A549 (cell line): ENCODE measurements at regions not wholly inside any gene's neighbourhood (a gene's known extent, or its start where the extent isn't known, plus 50 kb on each side); places are given as distances from the start of the nearest gene placed in this dataset.
A peak's percentile ranks its signal among the peaks of the same experiment; 100 is the strongest.

Source experiments
- ATAC-seq, 2 experiments: fragments of 200-7000 bp in 1 of 2; fragments of >200 bp in 1 of 2; cut with Nextera tagmentation in 1 of 2; cut with Tn5 transposase in 1 of 2; 3 replicates each; pipeline versions ENCODE4 v1.8.0 to v1.9.1; 2018 to 2020; ENCODE audit warnings: mild to moderate bottlenecking in 1 of 2, moderate library complexity in 1 of 2
- CTCF ChIA-PET: fragments of 300-600 bp; sonication (Branson Sonifier 250); formaldehyde crosslinking; extraction: SDS; loops from one replicate; lab custom pipeline; 2021; ENCODE audit warnings: antibody characterized with exemption, inconsistent platforms; lab: Yijun Ruan, JAX
- POLR2A ChIA-PET: fragments of 350-600 bp; formaldehyde crosslinking; extraction: SDS; loops from one replicate; lab custom pipeline; 2021; ENCODE audit warnings: antibody characterized with exemption, inconsistent platforms; lab: Yijun Ruan, JAX
- DNase-seq, 2 experiments: peaks; one replicate each; pipeline versions ENCODE4 v3.0.0 to v3.0.0-alpha.2; 2011 to 2016; ENCODE audit warnings: low read depth in 1 of 2, low spot score in 1 of 2
- FAIRE-seq: peaks from 2 replicates; lab custom pipeline; 2011; peaks lifted over from hg19 to GRCh38; lab: Jason Lieb, UNC
- H3K27ac ChIP-seq, 2 experiments: fragments of >200 bp; sonication (Bioruptor Twin); formaldehyde crosslinking; 3 replicates each; pipeline ENCODE4 v1.5.1; 2016 to 2017
- H3K4me1 ChIP-seq: fragments of >200 bp; sonication (Bioruptor Twin); formaldehyde crosslinking; 3 replicates; pipeline ENCODE4 v1.6.1; 2016
- H3K4me2 ChIP-seq: fragments of >200 bp; sonication (Bioruptor Twin); formaldehyde crosslinking; 3 replicates; pipeline ENCODE4 v1.6.1; 2016
- H3K4me3 ChIP-seq: fragments of >200 bp; sonication (Bioruptor Twin); formaldehyde crosslinking; 3 replicates; pipeline ENCODE4 v1.5.1; 2016
- H3K9me3 ChIP-seq: fragments of >200 bp; sonication (Bioruptor Twin); formaldehyde crosslinking; 3 replicates; pipeline ENCODE4 v1.6.1; 2016
- CBX2 ChIP-seq: fragments of 200-600 bp; sonication (generic); IDR thresholded peaks from 2 replicates; pipeline ENCODE4 v1.6.1; 2016; ENCODE audit warnings: low read depth, mild to moderate bottlenecking, borderline replicate concordance
- CBX8 ChIP-seq: fragments of 200-600 bp; sonication (generic); IDR thresholded peaks from 2 replicates; pipeline ENCODE4 v1.6.1; 2016
- E2F6 ChIP-seq: IDR thresholded peaks from 2 replicates; pipeline ENCODE4 v1.6.1; 2012; ENCODE audit warnings: low read depth, borderline replicate concordance
- FOSB ChIP-seq: fragments of 250-450 bp; sonication (Bioruptor Pico); IDR thresholded peaks from 2 replicates; pipeline ENCODE4 v1.5.0; 2020; ENCODE audit warnings: mild to moderate bottlenecking, moderate library complexity
- FOSL2 ChIP-seq, 2 experiments: fragments of 450-650 bp in 1 of 2; fragments of >200 bp in 1 of 2; sonication (Bioruptor Twin) in 1 of 2; formaldehyde crosslinking; IDR thresholded peaks; 2 replicates each; pipeline versions ENCODE4 v1.5.0 to v1.6.1; 2016 to 2020; ENCODE audit warnings: mild to moderate bottlenecking in 1 of 2, moderate library complexity in 1 of 2
- FOXS1 ChIP-seq: fragments of 250-450 bp; sonication (Bioruptor Pico); IDR thresholded peaks from 2 replicates; pipeline ENCODE4 v1.5.0; 2020; ENCODE audit warnings: mild to moderate bottlenecking, moderate library complexity
- GATA3 ChIP-seq: IDR thresholded peaks from 2 replicates; pipeline ENCODE4 v1.6.1; 2012; ENCODE audit warnings: borderline replicate concordance
- HDAC2 ChIP-seq: fragments of 200-600 bp; sonication (generic); IDR thresholded peaks from 2 replicates; pipeline ENCODE4 v1.6.1; 2016
- HES2 ChIP-seq: fragments of >200 bp; sonication (Bioruptor Twin); formaldehyde crosslinking; IDR thresholded peaks from 2 replicates; pipeline ENCODE4 v1.6.1; 2016
- HOXA7 ChIP-seq: fragments of 250-450 bp; sonication (Bioruptor Pico); IDR thresholded peaks from 2 replicates; pipeline ENCODE4 v1.5.0; 2020; ENCODE audit warnings: mild to moderate bottlenecking, moderate library complexity
- HOXB13 ChIP-seq: fragments of 250-450 bp; sonication (Bioruptor Pico); IDR thresholded peaks from 2 replicates; pipeline ENCODE4 v1.5.0; 2020; ENCODE audit warnings: low read depth, mild to moderate bottlenecking, moderate library complexity
- KDM5A ChIP-seq: fragments of 200-600 bp; sonication (generic); IDR thresholded peaks from 2 replicates; pipeline ENCODE4 v1.6.1; 2016; ENCODE audit warnings: antibody characterized with exemption, mild to moderate bottlenecking
- MAFK ChIP-seq: fragments of 450-650 bp; IDR thresholded peaks from 2 replicates; pipeline ENCODE4 v1.6.1; 2014; ENCODE audit not compliant: partially characterized antibody
- MAZ ChIP-seq: fragments of 150-350 bp; IDR thresholded peaks from 2 replicates; pipeline ENCODE4 v1.6.1; 2014; ENCODE audit warnings: antibody characterized with exemption, low read depth, low read length, borderline replicate concordance
- NR3C1 ChIP-seq: fragments of >200 bp; sonication (Bioruptor Twin); formaldehyde crosslinking; IDR thresholded peaks from 3 replicates; pipeline ENCODE4 v1.6.1; 2017
- POLR2A ChIP-seq: IDR thresholded peaks from 2 replicates; pipeline ENCODE4 v1.6.1; 2012; ENCODE audit warnings: mild to moderate bottlenecking, low read length
- RAD21 ChIP-seq, 2 experiments: fragments of >200 bp in 1 of 2; sonication (Bioruptor Twin) in 1 of 2; formaldehyde crosslinking in 1 of 2; IDR thresholded peaks in 1 of 2; conservative IDR thresholded peaks in 1 of 2; 2 replicates in 1 of 2; 3 replicates in 1 of 2; pipeline ENCODE4 v1.6.1; 2012 to 2018; ENCODE audit warnings: inconsistent platforms in 1 of 2
- RARB ChIP-seq: fragments of 250-450 bp; sonication (Bioruptor Pico); IDR thresholded peaks from 2 replicates; pipeline ENCODE4 v1.8.0; 2021; ENCODE audit warnings: mild to moderate bottlenecking, moderate library complexity
- RCOR1 ChIP-seq: fragments of 150-350 bp; IDR thresholded peaks from 2 replicates; pipeline ENCODE4 v1.6.1; 2014; ENCODE audit warnings: antibody characterized with exemption, low read length, low read depth
- RFX5 ChIP-seq: fragments of 450-650 bp; IDR thresholded peaks from 2 replicates; pipeline ENCODE4 v1.7.1; 2014; ENCODE audit warnings: antibody characterized with exemption, mild to moderate bottlenecking, moderate library complexity
- RNF2 ChIP-seq: fragments of 200-600 bp; sonication (generic); IDR thresholded peaks from 2 replicates; pipeline ENCODE4 v1.6.1; 2016; ENCODE audit warnings: low read depth, mild to moderate bottlenecking, antibody characterized with exemption, moderate library complexity, borderline replicate concordance
- SMC3 ChIP-seq: fragments of >200 bp; sonication (Bioruptor Twin); formaldehyde crosslinking; IDR thresholded peaks from 3 replicates; pipeline ENCODE4 v1.6.1; 2018; ENCODE audit warnings: inconsistent platforms
- TP53 ChIP-seq: fragments of 250-450 bp; sonication (Bioruptor Pico); IDR thresholded peaks from 2 replicates; pipeline ENCODE4 v1.5.0; 2021; ENCODE audit warnings: mild to moderate bottlenecking, moderate library complexity
- ZNF302 ChIP-seq: fragments of 250-450 bp; sonication (Bioruptor Pico); IDR thresholded peaks from 2 replicates; pipeline ENCODE4 v1.9.0; 2021; ENCODE audit warnings: inconsistent platforms, mild to moderate bottlenecking, moderate library complexity
- ZSCAN20 ChIP-seq: fragments of 250-450 bp; sonication (Bioruptor Pico); IDR thresholded peaks from 2 replicates; pipeline ENCODE4 v1.8.0; 2022; ENCODE audit warnings: mild to moderate bottlenecking, moderate library complexity
- WGBS: methylation state at CpG from one replicate; pipeline ENCODE4 v1.1.6; 2017; ENCODE audit errors: missing lambda C conversion rate; 5-methylcytosine and 5-hydroxymethylcytosine counted together
- TF ChIP-seq, protein P1 (sequence below): fragments of 450-650 bp; IDR thresholded peaks from 2 replicates; pipeline ENCODE4 v1.6.1; 2014; ENCODE audit warnings: antibody characterized with exemption
- TF ChIP-seq, protein P2 (sequence below): fragments of >200 bp; sonication (Bioruptor Twin); formaldehyde crosslinking; IDR thresholded peaks from 3 replicates; pipeline ENCODE4 v1.5.1; 2016
- TF ChIP-seq, protein P3 (sequence below): fragments of 250-450 bp; sonication (Bioruptor Pico); IDR thresholded peaks from 2 replicates; pipeline ENCODE4 v1.5.0; 2020; ENCODE audit warnings: low read depth, mild to moderate bottlenecking, moderate library complexity

DNA sequence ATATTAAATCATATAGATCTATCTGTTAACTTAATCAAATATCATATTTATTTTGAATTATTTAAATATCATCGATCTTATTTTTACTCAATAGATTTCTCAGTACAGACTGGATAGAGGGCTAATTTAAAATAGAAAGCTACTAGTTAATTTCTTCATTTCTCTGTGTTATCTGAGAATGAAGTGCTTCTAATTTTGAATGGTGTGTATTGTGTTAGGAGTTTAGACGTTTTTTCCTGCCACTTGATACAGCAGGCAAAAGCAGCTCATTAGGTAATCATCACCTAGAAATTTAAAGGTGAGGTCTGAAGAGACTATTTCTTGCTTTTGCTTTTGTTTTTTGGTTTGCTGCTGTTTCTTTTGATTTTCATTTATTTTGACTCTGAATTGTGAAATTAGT, 948.8 kb upstream of the TENM3 start:
- Histone ChIP-seq H3K4me2 (no peak overlapping the region), H3K27ac (no peak overlapping the region), H3K9me3 (no peaks in the 10 kb centered on the region), H3K4me1 (no peaks in the 10 kb centered on the region), H3K4me3 (no peak overlapping the region)
- DNase-seq = no peak
- WGBS = under 1% methylated on average over 2 of the region's 2 CpGs
- no peak for ATAC-seq
- FAIRE-seq = no peak
- ChIA-PET CTCF (no interaction called here), POLR2A (no interaction called here)
- TF ChIP-seq HES2 (no peak), NR3C1 (no peak), RFX5 (no peak), TP53 (CRISPR knock-in tag) (no peak), FOSL2 (IDR thresholded peaks at IDR 0.05) (no peak), FOSL2 (CRISPR knock-in tag; IDR thresholded peaks at IDR 0.05) (no peak), RARB (CRISPR knock-in tag) (no peak), CBX8 (no peak), FOSB (no peak), FOXS1 (no peak), HOXA7 (no peak), MAFK (no peak), HOXB13 (no peak), ZNF302 (CRISPR knock-in tag) (no peak), RNF2 (no peak), POLR2A (no peak)
- TF ChIP-seq, protein P1, sequence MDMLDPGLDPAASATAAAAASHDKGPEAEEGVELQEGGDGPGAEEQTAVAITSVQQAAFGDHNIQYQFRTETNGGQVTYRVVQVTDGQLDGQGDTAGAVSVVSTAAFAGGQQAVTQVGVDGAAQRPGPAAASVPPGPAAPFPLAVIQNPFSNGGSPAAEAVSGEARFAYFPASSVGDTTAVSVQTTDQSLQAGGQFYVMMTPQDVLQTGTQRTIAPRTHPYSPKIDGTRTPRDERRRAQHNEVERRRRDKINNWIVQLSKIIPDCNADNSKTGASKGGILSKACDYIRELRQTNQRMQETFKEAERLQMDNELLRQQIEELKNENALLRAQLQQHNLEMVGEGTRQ = no peak

GRCh38 chr4:181301735-181302710, 941.2 kb upstream of the TENM3 start:
- ChIA-PET POLR2A (no interaction called here), CTCF (interaction anchor here (0.6 to 2.0 kb wide), 4 partner anchors 10 to 227 kb away, joined by 3 to 9 read pairs (median 5); no protein-coding TSS in a partner anchor)
- Histone ChIP-seq H3K4me1 (no peaks in the 10 kb centered on the region), H3K27ac (no peak overlapping the region), H3K4me2 (peak overlapping the region; percentile 33; the same call in 1 of the 3 replicates), H3K4me3 (no peak overlapping the region), H3K9me3 (no peaks in the 10 kb centered on the region)
- ATAC-seq (peak; percentile 68 to 76; a peak in 4 of 6 replicates), DNase-seq (peak; percentile 4 to 36), FAIRE-seq (no peak)
- 3% methylated on average over 9 of the region's 9 CpGs for WGBS
- TF ChIP-seq NR3C1 (no peak), SMC3 (peak; percentile 41), RAD21 (conservative IDR thresholded peaks at IDR 0.05 in 1 of 2, IDR thresholded peaks at IDR 0.05 in 1 of 2) (peak in 1 of 2 experiments; percentile 42; a peak in 2 of 5 replicates)
- TF ChIP-seq, protein P2, sequence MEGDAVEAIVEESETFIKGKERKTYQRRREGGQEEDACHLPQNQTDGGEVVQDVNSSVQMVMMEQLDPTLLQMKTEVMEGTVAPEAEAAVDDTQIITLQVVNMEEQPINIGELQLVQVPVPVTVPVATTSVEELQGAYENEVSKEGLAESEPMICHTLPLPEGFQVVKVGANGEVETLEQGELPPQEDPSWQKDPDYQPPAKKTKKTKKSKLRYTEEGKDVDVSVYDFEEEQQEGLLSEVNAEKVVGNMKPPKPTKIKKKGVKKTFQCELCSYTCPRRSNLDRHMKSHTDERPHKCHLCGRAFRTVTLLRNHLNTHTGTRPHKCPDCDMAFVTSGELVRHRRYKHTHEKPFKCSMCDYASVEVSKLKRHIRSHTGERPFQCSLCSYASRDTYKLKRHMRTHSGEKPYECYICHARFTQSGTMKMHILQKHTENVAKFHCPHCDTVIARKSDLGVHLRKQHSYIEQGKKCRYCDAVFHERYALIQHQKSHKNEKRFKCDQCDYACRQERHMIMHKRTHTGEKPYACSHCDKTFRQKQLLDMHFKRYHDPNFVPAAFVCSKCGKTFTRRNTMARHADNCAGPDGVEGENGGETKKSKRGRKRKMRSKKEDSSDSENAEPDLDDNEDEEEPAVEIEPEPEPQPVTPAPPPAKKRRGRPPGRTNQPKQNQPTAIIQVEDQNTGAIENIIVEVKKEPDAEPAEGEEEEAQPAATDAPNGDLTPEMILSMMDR = peak; percentile 37

GRCh38 chr4:181307824-181308223, 935.4 kb upstream of the TENM3 start:
- no peak overlapping the region for H3K4me3 ChIP-seq
- no peak for DNase-seq
- H3K27ac ChIP-seq = no peak overlapping the region
- FAIRE-seq = no peak
- no peak overlapping the region for H3K4me2 ChIP-seq
- CTCF ChIA-PET = no interaction called here
- no peaks in the 10 kb centered on the region for H3K4me1 ChIP-seq
- POLR2A ChIA-PET = no interaction called here
- 3% methylated on average over 2 of the region's 2 CpGs for WGBS
- no peak for ATAC-seq
- no peaks in the 10 kb centered on the region for H3K9me3 ChIP-seq
- TF ChIP-seq HOXA7 (no peak), E2F6 (no peak), GATA3 (no peak), SMC3 (no peak), NR3C1 (no peak), HOXB13 (no peak), HES2 (no peak), KDM5A (no peak), CBX2 (no peak), MAFK (no peak), RCOR1 (no peak), FOSB (no peak), ZSCAN20 (no peak), MAZ (no peak), HDAC2 (no peak)
- TF ChIP-seq, protein P3, sequence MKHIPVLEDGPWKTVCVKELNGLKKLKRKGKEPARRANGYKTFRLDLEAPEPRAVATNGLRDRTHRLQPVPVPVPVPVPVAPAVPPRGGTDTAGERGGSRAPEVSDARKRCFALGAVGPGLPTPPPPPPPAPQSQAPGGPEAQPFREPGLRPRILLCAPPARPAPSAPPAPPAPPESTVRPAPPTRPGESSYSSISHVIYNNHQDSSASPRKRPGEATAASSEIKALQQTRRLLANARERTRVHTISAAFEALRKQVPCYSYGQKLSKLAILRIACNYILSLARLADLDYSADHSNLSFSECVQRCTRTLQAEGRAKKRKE (CRISPR knock-in tag) = no peak
